GM19372 (cell line): ENCODE measurements at regions not wholly inside any gene's neighbourhood (a gene's known extent, or its start where the extent isn't known, plus 50 kb on each side); places are given as distances from the start of the nearest gene placed in this dataset.
A peak's percentile ranks its signal among the peaks of the same experiment; 100 is the strongest.

Experiments
- ATAC-seq: cut with Tn5 transposase; IDR thresholded peaks from one replicate; pipeline ENCODE4 v1.9.1; 2021; ENCODE audit warnings: mild to moderate bottlenecking, low read depth, moderate library complexity; ENCODE audit not compliant: unreplicated experiment

DNA sequence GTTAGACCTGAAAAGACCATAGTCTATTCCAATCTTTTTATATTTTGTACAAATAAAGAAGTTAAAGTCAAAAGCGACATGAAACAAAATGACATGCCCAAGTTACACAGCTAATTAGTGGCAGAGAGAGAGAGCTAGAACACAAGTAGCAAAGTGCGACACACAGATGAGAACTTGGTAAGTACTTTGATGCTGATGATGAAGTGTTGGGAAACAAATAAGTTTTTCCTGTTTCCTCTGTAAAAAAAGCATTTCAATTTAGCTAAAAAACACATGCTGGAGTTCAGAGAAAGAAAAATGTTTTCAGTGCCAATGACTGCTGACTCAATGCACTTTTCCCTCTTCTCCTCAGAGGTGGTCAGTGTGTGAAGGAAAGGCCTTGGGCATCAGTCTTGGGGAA, 226.9 kb downstream of the PAX3 start:
- ATAC-seq: no peak

- no peak for ATAC-seq
These were observed 234.5 kb downstream of the PAX3 start for GRCh38 chr2:222064286-222064685.

GRCh38 chr2:222058819-222059445, 239.9 kb downstream of the PAX3 start:
- no peak for ATAC-seq

- ATAC-seq: peak; percentile 56
These were observed 241.3 kb downstream of the PAX3 start for GRCh38 chr2:222057347-222058073.

- ATAC-seq: no peak
These were observed 243.5 kb downstream of the PAX3 start for GRCh38 chr2:222055328-222055727.

DNA sequence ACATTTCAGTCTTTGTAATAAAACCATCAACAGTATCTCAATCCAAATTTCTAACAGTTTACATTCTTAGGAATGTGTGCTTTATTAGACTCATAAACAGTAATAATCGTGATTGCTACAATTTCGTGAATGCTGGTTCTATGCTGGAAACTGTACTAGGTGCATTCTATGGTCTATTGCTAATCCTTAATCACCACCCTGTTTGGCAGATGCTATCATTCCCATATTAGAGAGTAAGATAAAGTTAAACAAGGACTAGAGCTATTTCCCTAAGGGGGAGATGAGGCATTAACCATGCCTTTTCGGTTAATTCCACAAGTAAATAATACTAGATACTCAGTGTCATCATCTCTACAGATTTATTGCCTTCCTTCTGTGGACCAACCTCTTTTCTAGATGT, 244.0 kb downstream of the PAX3 start:
- no peak for ATAC-seq

- ATAC-seq: no peak
These were observed 245.8 kb downstream of the PAX3 start for GRCh38 chr2:222052934-222053367.

- no peak for ATAC-seq
These were observed 247.8 kb downstream of the PAX3 start for GRCh38 chr2:222050981-222051380.

DNA sequence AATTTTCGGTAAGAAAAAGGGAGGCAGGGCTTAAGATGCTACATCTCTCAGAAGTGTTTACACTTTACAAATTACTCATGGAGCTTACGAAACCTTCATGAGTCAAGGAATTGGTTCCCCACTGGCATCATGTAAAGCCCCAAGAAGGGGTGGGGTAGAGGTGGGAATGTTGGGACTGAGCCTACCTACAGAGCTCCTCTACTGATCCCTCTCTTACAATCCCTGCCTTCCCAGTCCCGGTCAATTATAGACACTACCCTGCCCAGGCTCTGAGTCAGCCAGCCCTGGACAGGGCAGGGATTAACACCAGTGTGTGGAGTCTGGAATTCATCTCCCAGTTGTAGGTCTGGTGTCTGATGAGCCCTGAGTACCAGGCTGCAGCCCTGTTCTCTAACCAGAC, 248.9 kb downstream of the PAX3 start:
- no peak for ATAC-seq

DNA sequence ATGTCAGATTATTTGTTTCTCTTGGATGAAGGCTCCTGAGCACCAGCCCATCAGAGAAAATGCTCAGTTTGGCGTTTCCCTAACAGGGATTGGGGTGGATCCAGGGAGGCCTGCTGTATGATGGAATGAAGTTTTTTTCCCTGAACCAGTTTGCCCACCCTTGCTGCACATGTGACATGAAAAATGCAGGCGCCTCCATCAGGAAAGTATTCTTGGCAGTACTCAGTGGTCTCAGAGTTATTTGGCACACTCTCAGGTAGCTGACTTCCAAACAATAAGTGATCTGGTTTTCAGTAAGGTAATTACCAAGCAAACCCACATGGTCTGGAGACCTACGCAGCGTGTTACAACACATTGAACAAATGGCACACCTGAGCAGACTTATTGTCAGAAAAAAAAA, 254.9 kb downstream of the PAX3 start:
- no peak for ATAC-seq

DNA sequence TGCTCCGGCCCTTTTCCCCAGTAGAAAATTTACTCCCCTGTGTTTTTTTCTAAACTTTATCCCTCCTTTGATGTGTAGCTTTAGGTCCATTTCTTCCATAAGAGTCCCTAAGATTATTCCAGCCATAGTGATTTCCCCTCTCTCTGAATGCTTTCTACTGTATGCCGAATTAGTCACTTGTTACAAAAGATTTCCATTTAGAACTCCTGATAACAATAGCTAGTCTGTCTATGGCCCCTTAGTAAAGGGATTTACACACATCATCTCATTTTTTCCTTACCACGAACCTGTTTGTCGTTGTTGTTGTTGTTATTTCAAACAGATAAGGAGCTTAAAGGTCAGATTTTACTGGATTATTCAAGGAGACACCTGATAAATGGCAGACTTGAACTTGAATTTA, 256.1 kb downstream of the PAX3 start:
- no peak for ATAC-seq

- ATAC-seq: no peak
These were observed 258.5 kb downstream of the PAX3 start for GRCh38 chr2:222040333-222040732.

DNA sequence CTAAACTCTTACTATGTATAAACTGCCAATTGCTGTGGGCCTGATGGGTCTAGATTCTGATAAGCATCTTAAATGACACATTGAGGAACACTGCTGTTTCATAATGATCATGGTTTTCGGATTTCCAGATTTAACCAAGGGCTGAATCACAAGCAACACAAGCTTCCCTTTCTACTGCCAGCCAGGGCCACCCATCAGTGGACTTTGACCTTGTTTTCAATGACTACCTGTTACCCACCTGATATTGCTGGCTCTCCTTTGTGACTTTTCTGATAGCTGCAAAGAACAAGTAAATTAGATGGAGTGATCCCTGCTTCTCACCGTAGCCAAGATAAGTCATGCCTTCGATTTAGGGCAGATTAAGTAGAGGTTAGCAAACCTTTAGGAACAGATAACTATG, 259.0 kb downstream of the PAX3 start:
- no peak for ATAC-seq

- ATAC-seq: no peak
These were observed 260.6 kb downstream of the PAX3 start for GRCh38 chr2:222038067-222038802.

DNA sequence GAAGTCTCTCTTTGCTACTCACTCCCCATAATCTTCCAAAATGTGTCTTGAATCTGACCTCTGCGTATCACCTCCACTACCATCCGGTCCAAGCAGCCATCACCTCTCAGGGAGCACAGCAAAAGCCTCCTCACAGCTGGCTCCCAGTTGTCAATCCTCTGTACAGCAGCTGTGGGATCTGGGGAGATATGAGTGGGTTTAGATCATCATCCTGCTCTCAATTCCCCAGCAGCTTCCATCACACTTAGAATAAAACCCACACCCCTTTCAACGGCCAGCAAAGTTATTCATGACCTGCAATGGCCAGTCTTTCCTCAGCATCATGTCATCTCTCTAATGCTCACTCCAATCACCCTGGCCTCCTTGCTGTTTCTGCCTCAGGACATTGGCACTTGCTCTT, 261.6 kb downstream of the PAX3 start:
- no peak for ATAC-seq

GRCh38 chr2:222034058-222034457, 264.7 kb downstream of the PAX3 start:
- ATAC-seq: no peak

DNA sequence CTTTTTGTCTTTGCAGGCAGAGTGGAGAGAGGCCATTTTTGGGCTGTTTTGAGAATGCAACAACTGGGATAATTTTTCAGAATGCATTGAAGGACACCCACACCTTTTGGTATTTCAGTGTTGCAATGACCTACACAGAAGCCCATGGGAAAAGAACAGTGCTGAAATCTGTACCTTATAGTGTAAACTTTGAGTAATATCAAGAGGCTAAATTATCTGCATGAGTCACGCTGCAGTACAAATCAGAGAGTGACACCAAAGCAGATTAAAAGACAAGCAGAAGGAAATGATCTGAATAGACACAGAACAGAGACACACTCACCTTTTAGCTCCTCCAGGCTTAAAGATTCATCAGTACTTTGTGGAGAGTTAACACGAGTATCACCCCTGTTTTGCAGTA, 265.3 kb downstream of the PAX3 start:
- no peak for ATAC-seq

DNA sequence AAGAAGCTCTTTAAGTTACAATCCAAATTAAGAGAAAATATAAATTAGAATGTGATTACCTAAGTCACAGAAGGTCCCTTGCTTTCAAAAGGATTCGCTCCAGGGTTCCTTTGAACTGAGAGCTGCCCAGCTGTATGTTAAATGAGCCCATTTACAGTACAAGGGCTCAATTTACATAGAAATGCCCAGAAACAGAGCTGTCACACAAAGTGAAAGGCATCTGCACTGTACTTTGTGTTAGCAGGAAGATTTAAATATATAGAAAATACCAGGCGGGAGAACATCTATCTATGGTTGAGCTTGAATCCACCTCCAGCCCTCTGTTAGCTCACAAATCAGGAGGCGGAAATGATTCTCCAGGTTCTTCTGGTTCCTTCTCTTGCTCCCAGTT, 272.9 kb downstream of the PAX3 start:
- no peak for ATAC-seq

DNA sequence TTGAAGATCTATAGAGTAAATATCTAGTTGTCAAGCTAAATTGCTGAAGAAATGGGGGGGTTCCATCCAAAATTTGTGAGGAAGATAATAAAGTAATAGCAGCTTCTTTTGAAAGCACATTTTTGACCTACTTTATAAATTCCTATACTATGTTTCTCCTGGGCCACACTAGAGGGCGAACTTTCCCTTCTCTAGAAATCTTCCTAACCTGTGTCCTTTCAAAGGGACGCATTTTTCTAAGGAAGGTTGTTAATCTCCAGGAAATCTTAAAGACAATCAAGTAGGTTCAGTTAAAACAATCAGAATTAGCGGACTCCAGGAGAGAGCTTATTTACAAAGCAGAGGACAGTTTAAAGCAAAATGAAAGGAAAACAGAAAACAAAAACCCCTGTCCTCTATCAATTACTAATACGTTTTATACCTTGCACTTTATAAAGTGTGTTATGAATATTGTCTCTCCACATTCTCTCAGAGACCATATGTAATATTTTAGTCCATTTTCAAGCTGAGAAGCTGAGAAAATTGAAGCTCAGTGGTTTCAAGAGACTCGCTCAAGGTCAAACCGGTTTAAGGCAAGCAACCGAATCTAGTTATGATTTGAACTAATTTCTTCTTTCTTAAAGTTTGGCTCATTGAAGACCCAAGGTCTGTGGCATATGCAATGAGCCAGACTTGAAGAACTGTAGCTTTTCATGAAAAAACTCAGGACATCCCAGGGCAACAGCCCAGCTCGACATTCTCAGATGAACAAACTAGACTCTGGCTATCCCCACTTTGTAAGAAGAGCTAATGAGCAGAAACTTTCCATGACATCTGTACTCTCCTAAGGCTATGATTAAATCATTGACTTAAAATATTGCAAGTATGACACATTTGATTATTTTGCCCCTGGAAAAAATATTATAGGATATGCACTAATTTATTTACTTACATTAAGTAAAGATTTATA, 273.6 kb downstream of the PAX3 start:
- ATAC-seq: no peak

- no peak for ATAC-seq
These were observed 281.4 kb downstream of the PAX3 start for GRCh38 chr2:222017252-222017850.
